Osteocyte (in vitro differentiated cells): ENCODE measurements at regions not wholly inside any gene's neighbourhood (a gene's known extent, or its start where the extent isn't known, plus 50 kb on each side); places are given as distances from the start of the nearest gene placed in this dataset.

Experiments
- DNase-seq: peaks from one replicate; pipeline ENCODE4 v3.0.0; 2021; ENCODE audit warnings: mixed read lengths; ENCODE audit not compliant: unreplicated experiment; ENCODE audit errors: extremely low spot score
- H3K27ac Mint-ChIP-seq: one replicate; pipeline ENCODE4 v1.8.0; 2021; ENCODE audit warnings: mild to moderate bottlenecking, mixed read lengths; ENCODE audit not compliant: unreplicated experiment
- H3K27me3 Mint-ChIP-seq: one replicate; pipeline ENCODE4 v1.8.0; 2021; ENCODE audit warnings: mixed read lengths; ENCODE audit not compliant: unreplicated experiment
- H3K36me3 Mint-ChIP-seq: one replicate; pipeline ENCODE4 v1.8.0; 2021; ENCODE audit warnings: mixed read lengths; ENCODE audit not compliant: unreplicated experiment
- H3K4me1 Mint-ChIP-seq: one replicate; pipeline ENCODE4 v1.8.0; 2021; ENCODE audit warnings: mixed read lengths; ENCODE audit not compliant: unreplicated experiment
- H3K4me3 Mint-ChIP-seq: one replicate; pipeline ENCODE4 v1.8.0; 2021; ENCODE audit warnings: mild to moderate bottlenecking, moderate library complexity, mixed read lengths; ENCODE audit not compliant: unreplicated experiment
- H3K9me3 Mint-ChIP-seq: one replicate; pipeline ENCODE4 v1.8.0; 2021; ENCODE audit warnings: mixed read lengths; ENCODE audit not compliant: unreplicated experiment
- CTCF ChIP-seq: fragments of 200-600 bp; sonication (generic); IDR thresholded peaks from 2 replicates; pipeline ENCODE4 v1.5.0; 2021; ENCODE audit warnings: antibody characterized with exemption, mild to moderate bottlenecking, moderate library complexity

- no peak for DNase-seq
- Mint-ChIP-seq H3K4me1 (no peaks in the 10 kb centered on the region), H3K9me3 (no peaks in the 10 kb centered on the region), H3K36me3 (no peaks in the 10 kb centered on the region), H3K27me3 (peaks cover 21% of the 10 kb centered on the region), H3K27ac (no peak overlapping the region), H3K4me3 (no peak overlapping the region)
- TF ChIP-seq CTCF: no peak
These were observed 52.5 kb upstream of the TTC29 start for GRCh38 chr4:146998157-146998556.

GRCh38 chr4:147003956-147004809 is 58.5 kb upstream of the TTC29 start:
- no peak for TF ChIP-seq CTCF
- Mint-ChIP-seq H3K27ac (no peak overlapping the region), H3K27me3 (peaks cover 11% of the 10 kb centered on the region), H3K9me3 (no peaks in the 10 kb centered on the region), H3K36me3 (no peaks in the 10 kb centered on the region), H3K4me1 (no peaks in the 10 kb centered on the region), H3K4me3 (no peak overlapping the region)
- no peak for DNase-seq

- DNase-seq: no peak
- Mint-ChIP-seq H3K27ac (no peak overlapping the region), H3K4me1 (no peaks in the 10 kb centered on the region), H3K4me3 (no peak overlapping the region), H3K27me3 (peaks cover 15% of the 10 kb centered on the region), H3K36me3 (no peaks in the 10 kb centered on the region), H3K9me3 (no peaks in the 10 kb centered on the region)
- no peak for TF ChIP-seq CTCF
These were observed 60.6 kb upstream of the TTC29 start for GRCh38 chr4:147006229-147006628.

- TF ChIP-seq CTCF: no peak
- Mint-ChIP-seq H3K4me1 (no peaks in the 10 kb centered on the region), H3K9me3 (no peaks in the 10 kb centered on the region), H3K27ac (no peak overlapping the region), H3K27me3 (peaks cover 12% of the 10 kb centered on the region), H3K36me3 (no peaks in the 10 kb centered on the region), H3K4me3 (no peak overlapping the region)
- no peak for DNase-seq
These were observed 64.2 kb upstream of the TTC29 start for GRCh38 chr4:147009875-147010274.

GRCh38 chr4:147011411-147011810 is 65.7 kb upstream of the TTC29 start:
- no peaks in the 10 kb centered on the region for H3K9me3 Mint-ChIP-seq
- peaks cover 17% of the 10 kb centered on the region for H3K27me3 Mint-ChIP-seq
- no peak overlapping the region for H3K4me3 Mint-ChIP-seq
- DNase-seq: no peak
- no peaks in the 10 kb centered on the region for H3K36me3 Mint-ChIP-seq
- H3K27ac Mint-ChIP-seq: no peak overlapping the region
- H3K4me1 Mint-ChIP-seq: peaks cover 2% of the 10 kb centered on the region
- no peak for TF ChIP-seq CTCF
